H1 (cell line): ENCODE measurements at regions not wholly inside any gene's neighbourhood (a gene's known extent, or its start where the extent isn't known, plus 50 kb on each side); places are given as distances from the start of the nearest gene placed in this dataset.

Experiments used
- CHD1 ChIP-seq: IDR thresholded peaks from 2 replicates; pipeline ENCODE4 v1.6.1; 2012; ENCODE audit warnings: low read depth, low read length, improper control_type of control experiment
- JUND ChIP-seq: IDR thresholded peaks from 2 replicates; pipeline ENCODE4 v1.6.1; 2011; ENCODE audit warnings: mild to moderate bottlenecking, improper control_type of control experiment, low read length
- KDM4A ChIP-seq: IDR thresholded peaks from one replicate; pipeline ENCODE4 v1.7.1; 2012; ENCODE audit warnings: low read depth, mild to moderate bottlenecking, moderate library complexity, low read length, inconsistent platforms; ENCODE audit not compliant: severe bottlenecking
- RFX5 ChIP-seq: IDR thresholded peaks from 2 replicates; pipeline ENCODE4 v1.6.1; 2011; ENCODE audit warnings: low read depth, low read length, improper control_type of control experiment, borderline replicate concordance
- TF ChIP-seq, protein P1 (sequence below): fragments of 300-600 bp; sonication (generic); IDR thresholded peaks from 2 replicates; pipeline ENCODE4 v1.7.1; 2012; ENCODE audit warnings: low read length, moderate library complexity, mild to moderate bottlenecking, inconsistent platforms; ENCODE audit not compliant: insufficient replicate concordance

DNA sequence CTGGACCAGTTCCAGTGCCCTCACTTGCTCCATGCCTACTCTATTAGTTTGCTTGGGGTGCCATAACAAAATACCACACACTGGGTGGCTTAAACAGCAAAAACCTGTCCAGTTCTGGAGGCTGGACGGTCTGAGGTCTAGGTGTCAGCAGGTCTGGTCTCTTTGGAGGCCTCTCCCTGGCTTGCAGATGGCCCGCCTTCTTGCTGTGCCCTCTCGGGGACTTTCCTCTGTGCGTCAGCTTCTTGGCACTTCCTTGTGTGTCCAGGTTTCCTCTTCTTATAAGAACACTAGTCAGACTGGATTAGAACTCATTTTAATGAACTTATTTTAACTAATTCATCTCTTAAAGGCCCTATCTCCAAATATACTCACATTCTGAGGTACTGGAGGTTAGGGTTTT is 97.2 kb downstream of the CARTPT start (continued):
- TF ChIP-seq, protein P1, sequence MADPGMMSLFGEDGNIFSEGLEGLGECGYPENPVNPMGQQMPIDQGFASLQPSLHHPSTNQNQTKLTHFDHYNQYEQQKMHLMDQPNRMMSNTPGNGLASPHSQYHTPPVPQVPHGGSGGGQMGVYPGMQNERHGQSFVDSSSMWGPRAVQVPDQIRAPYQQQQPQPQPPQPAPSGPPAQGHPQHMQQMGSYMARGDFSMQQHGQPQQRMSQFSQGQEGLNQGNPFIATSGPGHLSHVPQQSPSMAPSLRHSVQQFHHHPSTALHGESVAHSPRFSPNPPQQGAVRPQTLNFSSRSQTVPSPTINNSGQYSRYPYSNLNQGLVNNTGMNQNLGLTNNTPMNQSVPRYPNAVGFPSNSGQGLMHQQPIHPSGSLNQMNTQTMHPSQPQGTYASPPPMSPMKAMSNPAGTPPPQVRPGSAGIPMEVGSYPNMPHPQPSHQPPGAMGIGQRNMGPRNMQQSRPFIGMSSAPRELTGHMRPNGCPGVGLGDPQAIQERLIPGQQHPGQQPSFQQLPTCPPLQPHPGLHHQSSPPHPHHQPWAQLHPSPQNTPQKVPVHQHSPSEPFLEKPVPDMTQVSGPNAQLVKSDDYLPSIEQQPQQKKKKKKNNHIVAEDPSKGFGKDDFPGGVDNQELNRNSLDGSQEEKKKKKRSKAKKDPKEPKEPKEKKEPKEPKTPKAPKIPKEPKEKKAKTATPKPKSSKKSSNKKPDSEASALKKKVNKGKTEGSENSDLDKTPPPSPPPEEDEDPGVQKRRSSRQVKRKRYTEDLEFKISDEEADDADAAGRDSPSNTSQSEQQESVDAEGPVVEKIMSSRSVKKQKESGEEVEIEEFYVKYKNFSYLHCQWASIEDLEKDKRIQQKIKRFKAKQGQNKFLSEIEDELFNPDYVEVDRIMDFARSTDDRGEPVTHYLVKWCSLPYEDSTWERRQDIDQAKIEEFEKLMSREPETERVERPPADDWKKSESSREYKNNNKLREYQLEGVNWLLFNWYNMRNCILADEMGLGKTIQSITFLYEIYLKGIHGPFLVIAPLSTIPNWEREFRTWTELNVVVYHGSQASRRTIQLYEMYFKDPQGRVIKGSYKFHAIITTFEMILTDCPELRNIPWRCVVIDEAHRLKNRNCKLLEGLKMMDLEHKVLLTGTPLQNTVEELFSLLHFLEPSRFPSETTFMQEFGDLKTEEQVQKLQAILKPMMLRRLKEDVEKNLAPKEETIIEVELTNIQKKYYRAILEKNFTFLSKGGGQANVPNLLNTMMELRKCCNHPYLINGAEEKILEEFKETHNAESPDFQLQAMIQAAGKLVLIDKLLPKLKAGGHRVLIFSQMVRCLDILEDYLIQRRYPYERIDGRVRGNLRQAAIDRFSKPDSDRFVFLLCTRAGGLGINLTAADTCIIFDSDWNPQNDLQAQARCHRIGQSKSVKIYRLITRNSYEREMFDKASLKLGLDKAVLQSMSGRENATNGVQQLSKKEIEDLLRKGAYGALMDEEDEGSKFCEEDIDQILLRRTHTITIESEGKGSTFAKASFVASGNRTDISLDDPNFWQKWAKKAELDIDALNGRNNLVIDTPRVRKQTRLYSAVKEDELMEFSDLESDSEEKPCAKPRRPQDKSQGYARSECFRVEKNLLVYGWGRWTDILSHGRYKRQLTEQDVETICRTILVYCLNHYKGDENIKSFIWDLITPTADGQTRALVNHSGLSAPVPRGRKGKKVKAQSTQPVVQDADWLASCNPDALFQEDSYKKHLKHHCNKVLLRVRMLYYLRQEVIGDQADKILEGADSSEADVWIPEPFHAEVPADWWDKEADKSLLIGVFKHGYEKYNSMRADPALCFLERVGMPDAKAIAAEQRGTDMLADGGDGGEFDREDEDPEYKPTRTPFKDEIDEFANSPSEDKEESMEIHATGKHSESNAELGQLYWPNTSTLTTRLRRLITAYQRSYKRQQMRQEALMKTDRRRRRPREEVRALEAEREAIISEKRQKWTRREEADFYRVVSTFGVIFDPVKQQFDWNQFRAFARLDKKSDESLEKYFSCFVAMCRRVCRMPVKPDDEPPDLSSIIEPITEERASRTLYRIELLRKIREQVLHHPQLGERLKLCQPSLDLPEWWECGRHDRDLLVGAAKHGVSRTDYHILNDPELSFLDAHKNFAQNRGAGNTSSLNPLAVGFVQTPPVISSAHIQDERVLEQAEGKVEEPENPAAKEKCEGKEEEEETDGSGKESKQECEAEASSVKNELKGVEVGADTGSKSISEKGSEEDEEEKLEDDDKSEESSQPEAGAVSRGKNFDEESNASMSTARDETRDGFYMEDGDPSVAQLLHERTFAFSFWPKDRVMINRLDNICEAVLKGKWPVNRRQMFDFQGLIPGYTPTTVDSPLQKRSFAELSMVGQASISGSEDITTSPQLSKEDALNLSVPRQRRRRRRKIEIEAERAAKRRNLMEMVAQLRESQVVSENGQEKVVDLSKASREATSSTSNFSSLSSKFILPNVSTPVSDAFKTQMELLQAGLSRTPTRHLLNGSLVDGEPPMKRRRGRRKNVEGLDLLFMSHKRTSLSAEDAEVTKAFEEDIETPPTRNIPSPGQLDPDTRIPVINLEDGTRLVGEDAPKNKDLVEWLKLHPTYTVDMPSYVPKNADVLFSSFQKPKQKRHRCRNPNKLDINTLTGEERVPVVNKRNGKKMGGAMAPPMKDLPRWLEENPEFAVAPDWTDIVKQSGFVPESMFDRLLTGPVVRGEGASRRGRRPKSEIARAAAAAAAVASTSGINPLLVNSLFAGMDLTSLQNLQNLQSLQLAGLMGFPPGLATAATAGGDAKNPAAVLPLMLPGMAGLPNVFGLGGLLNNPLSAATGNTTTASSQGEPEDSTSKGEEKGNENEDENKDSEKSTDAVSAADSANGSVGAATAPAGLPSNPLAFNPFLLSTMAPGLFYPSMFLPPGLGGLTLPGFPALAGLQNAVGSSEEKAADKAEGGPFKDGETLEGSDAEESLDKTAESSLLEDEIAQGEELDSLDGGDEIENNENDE: no peak
- TF ChIP-seq CHD1: no peak
- TF ChIP-seq JUND: no peak
- TF ChIP-seq RFX5: no peak
- no peak for TF ChIP-seq KDM4A
